Posterior cingulate gyrus (tissue), 11 donors: ENCODE measurements at regions not wholly inside any gene's neighbourhood (a gene's known extent, or its start where the extent isn't known, plus 50 kb on each side); places are given as distances from the start of the nearest gene placed in this dataset.
"Not testable (repeated sequence)": the region's sequence is repeated elsewhere in the genome, so short reads cannot be mapped to it uniquely, and the experiment has no call there.

Experiments
- DNase-seq, 10 donors: peaks; one replicate each; pipeline versions ENCODE4 v3.0.0 to v3.0.0-alpha.2; 2020 to 2021; ENCODE audit warnings: mixed read lengths in 3 of 10
- intact Hi-C: fragments of 100-400 bp; cut with DNase I; formaldehyde crosslinking; loops from one replicate; pipeline ENCODE4 v1.15.1; 2023

GRCh38 chr1:147348592-147348991 is 106.1 kb downstream of the CHD1L start:
- DNase-seq, intact Hi-C loops: not testable (repeated sequence)

- no peak for DNase-seq
- intact Hi-C loops, result no loop called here
Measured at GRCh38 chr1:147349533-147349932, 107.0 kb downstream of the CHD1L start.

GRCh38 chr1:147351140-147351835 is 108.8 kb downstream of the CHD1L start:
- intact Hi-C loops, result no loop called here
- no peak for DNase-seq

- DNase-seq, result no peak
- intact Hi-C loops, result no loop called here
Measured at GRCh38 chr1:147377263-147378246, 135.1 kb downstream of the CHD1L start.

- intact Hi-C loops, result no loop called here
- DNase-seq, result no peak
Measured at GRCh38 chr1:147379889-147380288, 137.4 kb downstream of the CHD1L start.

- intact Hi-C loops, result no loop called here
- DNase-seq, result no peak
Measured at GRCh38 chr1:147384804-147385203, 142.3 kb downstream of the CHD1L start.

GRCh38 chr1:147388969-147389368 is 146.5 kb downstream of the CHD1L start:
- intact Hi-C loops, result no loop called here
- peak in 2 of 10 donors; percentile 49 to 50 for DNase-seq

- peak in 2 of 10 donors; percentile 23 to 41 for DNase-seq
- intact Hi-C loops, result loop anchor here (1.0 kb wide), 1 partner anchor 116 kb away; no protein-coding TSS in a partner anchor
Measured at GRCh38 chr1:147389532-147390184, 147.2 kb downstream of the CHD1L start.

GRCh38 chr1:147390185-147390542 is 147.7 kb downstream of the CHD1L start:
- DNase-seq, result no peak

GRCh38 chr1:147391114-147391513 is 148.6 kb downstream of the CHD1L start:
- intact Hi-C loops, result no loop called here
- DNase-seq, result no peak

More at GRCh38 chr1:147390185-147390542, 147.7 kb downstream of the CHD1L start:
- intact Hi-C loops, result loop anchor here (1.0 kb wide), 1 partner anchor 117 kb away; no protein-coding TSS in a partner anchor

GRCh38 chr1:147402326-147403045 is 138.8 kb upstream of the BCL9 start:
- peak in 1 of 10 donors; percentile 37 for DNase-seq
- intact Hi-C loops, result not testable (repeated sequence)

GRCh38 chr1:147404344-147404743 is 137.0 kb upstream of the BCL9 start:
- intact Hi-C loops, DNase-seq: not testable (repeated sequence)

- intact Hi-C loops, result no loop called here
- DNase-seq, result no peak
Measured at GRCh38 chr1:147409886-147410285, 131.4 kb upstream of the BCL9 start.

- intact Hi-C loops, result no loop called here
- no peak for DNase-seq
Measured at GRCh38 chr1:147413110-147413605, 128.1 kb upstream of the BCL9 start.

GRCh38 chr1:147414505-147415163 is 126.7 kb upstream of the BCL9 start:
- intact Hi-C loops, result no loop called here
- DNase-seq, result no peak

GRCh38 chr1:147417024-147417423 is 124.3 kb upstream of the BCL9 start:
- intact Hi-C loops, result no loop called here
- no peak for DNase-seq

GRCh38 chr1:147423100-147423827 is 118.0 kb upstream of the BCL9 start:
- DNase-seq, intact Hi-C loops: not testable (repeated sequence)

- no peak for DNase-seq
- intact Hi-C loops, result no loop called here
Measured at GRCh38 chr1:147434921-147435320, 106.4 kb upstream of the BCL9 start.

GRCh38 chr1:147444381-147444780 is 96.9 kb upstream of the BCL9 start:
- intact Hi-C loops, result no loop called here

More at GRCh38 chr1:147444381-147444780, 96.9 kb upstream of the BCL9 start:
- no peak for DNase-seq
